ENCODE measurements at regions not wholly inside any gene's neighbourhood (a gene's known extent, or its start where the extent isn't known, plus 50 kb on each side); places are given as distances from the start of the nearest gene placed in this dataset.

GRCh38 chrX:44708470-44708869 is 135.4 kb upstream of the DUSP21 start:
- no peak overlapping the region for H3K9ac ChIP-seq (ENCODE audit: low read depth, low read length)
- H3K9me3 ChIP-seq (ENCODE audit: insufficient read depth, low read length, severe bottlenecking): no peaks in the 10 kb centered on the region
- no peak for TF ChIP-seq CTCF (IDR thresholded peaks at IDR 0.05; ENCODE audit: borderline replicate concordance, extremely low read depth, low read length, poor library complexity, severe bottlenecking)
- no peak for TF ChIP-seq EZH2 (IDR thresholded peaks at IDR 0.05; ENCODE audit: borderline replicate concordance, low read depth, low read length, severe bottlenecking)
- H2AFZ ChIP-seq (ENCODE audit: low read depth, low read length): no peak overlapping the region
- no peaks in the 10 kb centered on the region for H3K27me3 ChIP-seq (ENCODE audit: insufficient read depth, low read length, poor library complexity)
- H3K36me3 ChIP-seq (ENCODE audit: insufficient read depth, low read length): no peaks in the 10 kb centered on the region
- DNase-seq (no peak), ATAC-seq (ENCODE audit: insufficient read depth, low read depth) (no peak)
- no peak overlapping the region for H3K4me2 ChIP-seq (ENCODE audit: insufficient read depth, low read length)
- no peaks in the 10 kb centered on the region for H3K4me1 ChIP-seq (ENCODE audit: insufficient read depth, low read length)
- H3K79me2 ChIP-seq (ENCODE audit: insufficient read depth, low read length): no peaks in the 10 kb centered on the region
- no peak overlapping the region for H3K27ac ChIP-seq (ENCODE audit: low read length)
- H3K4me3 ChIP-seq (ENCODE audit: low read depth in 1 of 2, low read length in 2 of 2): no peak overlapping the region
- H4K20me1 ChIP-seq (ENCODE audit: insufficient read depth, low read length): no peaks in the 10 kb centered on the region

- Histone ChIP-seq H3K4me3 (ENCODE audit: low read depth in 1 of 2, low read length in 2 of 2) (no peak overlapping the region), H3K9me3 (ENCODE audit: insufficient read depth, low read length, severe bottlenecking) (no peaks in the 10 kb centered on the region), H3K79me2 (ENCODE audit: insufficient read depth, low read length) (no peaks in the 10 kb centered on the region), H3K4me1 (ENCODE audit: insufficient read depth, low read length) (no peaks in the 10 kb centered on the region), H2AFZ (ENCODE audit: low read depth, low read length) (no peak overlapping the region), H3K4me2 (ENCODE audit: insufficient read depth, low read length) (no peak overlapping the region), H3K27me3 (ENCODE audit: insufficient read depth, low read length, poor library complexity) (no peaks in the 10 kb centered on the region), H3K9ac (ENCODE audit: low read depth, low read length) (no peak overlapping the region), H3K27ac (ENCODE audit: low read length) (no peak overlapping the region), H4K20me1 (ENCODE audit: insufficient read depth, low read length) (no peaks in the 10 kb centered on the region), H3K36me3 (ENCODE audit: insufficient read depth, low read length) (no peaks in the 10 kb centered on the region)
- no peak for DNase-seq
- no peak for ATAC-seq (ENCODE audit: insufficient read depth, low read depth)
- no peak for TF ChIP-seq CTCF (IDR thresholded peaks at IDR 0.05; ENCODE audit: borderline replicate concordance, extremely low read depth, low read length, poor library complexity, severe bottlenecking)
- no peak for TF ChIP-seq EZH2 (IDR thresholded peaks at IDR 0.05; ENCODE audit: borderline replicate concordance, low read depth, low read length, severe bottlenecking)
Measured at GRCh38 chrX:44705817-44706551, 137.8 kb upstream of the DUSP21 start.

- ATAC-seq (ENCODE audit: insufficient read depth, low read depth) (no peak), DNase-seq (no peak)
- Histone ChIP-seq H4K20me1 (ENCODE audit: insufficient read depth, low read length) (no peaks in the 10 kb centered on the region), H3K9me3 (ENCODE audit: insufficient read depth, low read length, severe bottlenecking) (no peaks in the 10 kb centered on the region), H3K4me3 (ENCODE audit: low read depth in 1 of 2, low read length in 2 of 2) (no peak overlapping the region), H3K27ac (ENCODE audit: low read length) (no peak overlapping the region), H3K79me2 (ENCODE audit: insufficient read depth, low read length) (no peaks in the 10 kb centered on the region), H3K4me2 (ENCODE audit: insufficient read depth, low read length) (no peak overlapping the region), H3K27me3 (ENCODE audit: insufficient read depth, low read length, poor library complexity) (no peaks in the 10 kb centered on the region), H2AFZ (ENCODE audit: low read depth, low read length) (no peak overlapping the region), H3K4me1 (ENCODE audit: insufficient read depth, low read length) (no peaks in the 10 kb centered on the region), H3K9ac (ENCODE audit: low read depth, low read length) (no peak overlapping the region), H3K36me3 (ENCODE audit: insufficient read depth, low read length) (no peaks in the 10 kb centered on the region)
- TF ChIP-seq CTCF (IDR thresholded peaks at IDR 0.05; ENCODE audit: borderline replicate concordance, extremely low read depth, low read length, poor library complexity, severe bottlenecking) (no peak), EZH2 (IDR thresholded peaks at IDR 0.05; ENCODE audit: borderline replicate concordance, low read depth, low read length, severe bottlenecking) (no peak)
Measured at GRCh38 chrX:44698357-44698756, 145.5 kb upstream of the DUSP21 start.
